ENCODE measurements at regions not wholly inside any gene's neighbourhood (a gene's known extent, or its start where the extent isn't known, plus 50 kb on each side); places are given as distances from the start of the nearest gene placed in this dataset.

- DNase-seq: no peak
Observed at GRCh38 chr1:116299248-116299647, 73.8 kb upstream of the ATP1A1 start.

DNA sequence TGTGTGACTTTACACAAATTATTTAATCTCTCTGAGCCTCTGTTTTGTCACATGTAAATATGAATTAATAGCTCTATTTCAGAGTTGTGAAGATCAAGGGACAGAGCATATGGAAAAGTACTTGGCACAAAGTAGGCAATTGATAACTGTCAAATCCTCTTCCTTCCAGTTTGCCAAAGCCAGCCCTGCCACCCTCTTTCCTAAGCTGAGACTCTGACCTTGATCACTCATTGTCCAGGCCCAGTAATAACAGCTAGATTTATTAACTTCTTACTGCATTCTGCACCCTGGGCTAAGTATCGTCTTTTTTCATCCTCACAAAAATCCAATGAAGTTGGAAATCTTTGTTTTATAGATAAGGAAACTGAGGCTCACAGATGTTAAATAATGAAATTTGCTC lies 70.8 kb upstream of the ATP1A1 start:
- DNase-seq: no peak

GRCh38 chr1:116306102-116306501 lies 66.9 kb upstream of the ATP1A1 start:
- no peak for DNase-seq

DNA sequence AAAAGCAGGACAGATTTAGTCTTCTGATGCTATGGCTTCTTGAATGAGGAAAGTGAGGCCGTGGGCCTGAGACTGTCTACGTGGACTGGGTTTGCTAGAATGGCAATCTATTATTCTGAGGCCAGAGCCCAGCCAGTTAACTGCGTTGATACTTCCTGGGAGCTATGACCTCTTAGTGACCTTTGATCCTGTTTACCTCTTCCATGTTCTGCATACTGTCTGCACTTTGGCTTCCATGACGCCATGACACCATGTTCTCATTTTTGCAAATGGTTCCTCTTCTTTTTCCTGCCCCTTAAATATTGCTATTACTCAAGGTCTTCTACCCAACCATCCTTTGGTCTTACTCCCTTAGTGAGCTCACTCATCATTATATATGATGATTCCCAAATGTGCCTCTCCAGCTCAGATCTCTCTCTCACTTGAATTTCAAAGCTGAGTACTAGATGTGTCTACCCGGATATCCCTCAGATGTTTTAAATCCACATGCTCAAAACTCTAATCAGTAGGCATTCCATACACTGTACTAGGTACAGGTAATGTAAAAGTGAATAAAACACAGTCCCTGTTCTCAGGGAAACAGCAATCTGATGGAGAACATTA lies 66.1 kb upstream of the ATP1A1 start:
- DNase-seq: no peak

- DNase-seq: no peak
Observed at GRCh38 chr1:116308276-116308675, 64.8 kb upstream of the ATP1A1 start.

- no peak for DNase-seq
Observed at GRCh38 chr1:116309090-116309870, 63.8 kb upstream of the ATP1A1 start.

DNA sequence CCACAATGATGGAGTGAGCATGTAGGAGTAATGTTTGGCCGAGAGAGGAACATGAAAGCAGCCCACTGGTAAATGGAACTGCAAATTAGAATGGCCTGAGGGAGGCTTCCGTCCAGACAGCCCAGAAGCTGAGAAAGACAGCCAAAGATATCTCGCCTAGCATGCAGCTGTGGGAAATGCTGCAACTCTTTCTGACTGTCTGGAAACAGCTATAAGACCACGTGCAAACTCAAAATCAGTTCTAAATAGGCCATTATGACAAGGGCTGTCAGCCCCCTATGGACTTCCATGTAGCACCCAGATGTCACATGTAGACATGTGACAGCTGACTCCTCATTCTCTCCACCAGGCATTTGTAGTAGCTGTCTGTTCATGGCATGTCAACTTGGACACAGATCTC lies 62.9 kb upstream of the ATP1A1 start:
- no peak for DNase-seq

DNA sequence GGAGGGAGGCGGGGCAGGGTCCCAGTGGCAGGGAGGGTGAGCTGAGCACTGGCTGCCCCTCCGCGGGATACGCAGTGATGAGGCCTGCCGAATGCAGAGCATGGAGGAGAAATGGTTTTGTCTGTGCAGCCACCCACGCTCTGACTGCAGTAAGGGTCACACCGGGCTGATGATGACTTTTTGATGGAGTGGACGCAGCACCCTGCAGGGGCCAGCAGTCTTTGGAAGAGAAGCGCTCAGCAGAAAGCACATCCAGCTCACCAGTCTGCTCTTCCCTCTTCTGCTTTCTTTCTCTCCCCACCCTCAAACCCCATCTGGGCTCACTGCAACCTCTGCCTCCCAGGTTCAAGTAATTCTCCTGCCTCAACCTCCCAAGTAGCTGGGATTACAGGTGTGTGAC lies 61.9 kb upstream of the ATP1A1 start:
- DNase-seq: no peak

DNA sequence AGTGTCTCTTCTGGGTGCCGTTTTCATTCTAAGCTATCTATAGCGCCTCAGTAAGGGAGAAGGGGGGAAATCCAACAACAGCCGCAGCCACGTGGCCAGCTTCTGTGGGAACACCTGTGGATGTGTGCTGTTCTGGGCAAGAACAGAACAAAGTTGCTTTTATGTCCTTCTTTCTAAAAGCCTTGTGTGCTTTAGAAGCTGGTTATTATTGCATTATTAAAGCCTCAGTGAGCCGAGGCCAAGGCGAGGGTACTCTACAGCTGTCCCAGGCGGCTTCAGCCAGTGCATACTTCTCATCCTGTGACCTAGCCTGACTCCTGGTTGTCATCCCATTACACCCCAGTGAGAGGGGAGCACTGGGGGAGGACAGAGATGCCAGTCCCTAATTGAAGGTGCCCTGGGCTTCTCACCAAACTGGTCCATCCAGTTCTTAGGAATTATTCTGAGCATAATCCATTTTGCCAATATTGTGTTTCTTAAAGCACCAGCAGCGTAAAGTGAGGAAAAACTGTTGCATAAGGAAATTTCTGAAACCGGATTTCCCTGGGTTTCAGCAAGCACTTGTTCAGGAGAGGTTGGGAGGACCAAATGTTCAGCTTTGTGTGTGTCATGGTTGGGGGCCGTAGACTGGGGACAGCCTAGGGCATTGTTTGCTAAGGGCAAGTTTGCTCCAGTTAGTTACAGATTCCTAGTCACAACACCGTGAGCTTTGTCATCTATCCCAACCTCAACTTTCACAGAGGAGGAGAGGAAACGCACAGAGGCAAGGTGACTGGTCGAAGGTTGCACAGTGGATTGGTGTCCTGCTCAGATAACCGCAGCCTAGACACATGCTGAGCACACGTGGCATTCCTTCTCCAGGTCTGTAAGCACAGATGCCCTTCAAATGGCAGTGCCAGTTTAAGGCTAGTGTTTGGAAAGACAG lies 61.0 kb upstream of the ATP1A1 start:
- DNase-seq: no peak

- no peak for DNase-seq
Observed at GRCh38 chr1:116312681-116313069, 60.4 kb upstream of the ATP1A1 start.

- no peak for DNase-seq
Observed at GRCh38 chr1:116313776-116314175, 59.3 kb upstream of the ATP1A1 start.

GRCh38 chr1:116314305-116314919 lies 58.6 kb upstream of the ATP1A1 start:
- DNase-seq: no peak

GRCh38 chr1:116316373-116316772 lies 56.7 kb upstream of the ATP1A1 start:
- DNase-seq: no peak

DNA sequence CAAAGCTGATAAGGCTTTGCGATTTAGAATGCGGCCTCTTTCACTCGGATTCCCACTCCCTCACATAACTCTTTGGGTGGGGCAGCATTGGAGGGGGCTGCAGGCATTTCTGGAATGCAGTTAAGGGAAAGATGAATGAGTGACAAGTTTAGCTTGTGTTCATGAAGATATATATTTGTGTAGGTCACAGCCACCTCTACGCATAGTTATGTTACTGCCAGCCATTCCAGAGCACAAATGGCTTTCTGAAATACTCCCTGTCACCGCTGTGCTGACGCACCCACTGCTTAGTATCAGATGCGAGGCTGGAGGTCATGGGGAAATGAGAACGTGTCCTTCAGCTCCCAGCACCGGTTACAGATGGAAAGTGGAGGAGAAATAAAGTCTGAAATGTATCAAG lies 54.1 kb upstream of the ATP1A1 start:
- DNase-seq: no peak

GRCh38 chr1:116320874-116321273 lies 52.2 kb upstream of the ATP1A1 start:
- DNase-seq: no peak

GRCh38 chr1:116321766-116322175 lies 51.3 kb upstream of the ATP1A1 start:
- no peak for DNase-seq

DNA sequence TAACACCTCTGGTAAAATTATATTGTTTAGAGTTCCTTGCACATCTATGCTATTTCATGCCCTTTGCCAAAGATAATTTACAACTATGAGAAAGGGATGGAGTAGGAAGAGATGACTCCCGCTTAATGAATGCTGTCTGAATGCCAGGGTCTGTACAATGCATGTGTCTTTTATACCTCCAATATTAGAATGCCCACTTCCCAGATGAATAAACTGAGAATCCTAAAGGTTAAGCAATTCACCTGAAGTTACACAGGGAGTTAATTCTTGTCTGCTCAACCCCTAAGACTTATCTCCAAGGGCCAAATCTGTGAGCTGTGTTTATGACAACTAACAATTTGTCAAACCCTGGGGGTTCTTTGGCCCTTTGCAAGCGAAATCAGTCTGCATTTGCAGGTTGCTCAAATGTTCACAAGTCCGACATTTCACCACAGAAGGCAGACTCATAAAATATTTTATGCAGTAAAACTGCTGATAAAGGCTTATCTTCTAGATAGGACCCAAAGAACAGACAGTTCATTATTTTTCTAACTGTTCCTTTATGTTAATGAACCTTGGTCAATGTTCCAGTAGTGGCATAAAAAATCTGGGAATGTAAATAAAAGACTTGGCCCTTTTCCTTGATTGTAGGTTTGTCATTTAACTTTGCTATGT lies 50.2 kb upstream of the ATP1A1 start:
- no peak for DNase-seq

All from CD4-positive, alpha-beta T cell treated with Interleukin-4 for 1 hour (primary cell).